NT2/D1 (cell line): ENCODE measurements at regions not wholly inside any gene's neighbourhood (a gene's known extent, or its start where the extent isn't known, plus 50 kb on each side); places are given as distances from the start of the nearest gene placed in this dataset.
"Not testable (repeated sequence)": the region's sequence is repeated elsewhere in the genome, so short reads cannot be mapped to it uniquely, and the experiment has no call there.

Source experiments
- DNase-seq: peaks from one replicate; pipeline ENCODE4 v3.0.0-alpha.2; 2011; ENCODE audit warnings: low read depth, low spot score
- H3K27me3 ChIP-seq: 2 replicates; pipeline ENCODE4 v1.6.0; 2011; ENCODE audit warnings: mild to moderate bottlenecking; ENCODE audit not compliant: insufficient read length, insufficient read depth
- H3K36me3 ChIP-seq: 2 replicates; pipeline ENCODE4 v1.6.1; 2011; ENCODE audit warnings: mild to moderate bottlenecking, low read length, mixed read lengths; ENCODE audit not compliant: insufficient read depth, insufficient read length
- H3K4me1 ChIP-seq: 2 replicates; pipeline ENCODE4 v1.5.1; 2011; ENCODE audit not compliant: insufficient read depth, insufficient read length
- H3K4me3 ChIP-seq: 2 replicates; pipeline ENCODE4 v1.5.1; 2011; ENCODE audit warnings: low read depth; ENCODE audit not compliant: insufficient read length
- H3K9ac ChIP-seq: 2 replicates; pipeline ENCODE4 v1.6.0; 2011; ENCODE audit warnings: low read depth; ENCODE audit not compliant: insufficient read length
- H3K9me3 ChIP-seq: 2 replicates; pipeline ENCODE4 v1.5.1; 2011; ENCODE audit warnings: mild to moderate bottlenecking, low read length; ENCODE audit not compliant: insufficient read depth
- SUZ12 ChIP-seq: IDR thresholded peaks from 2 replicates; pipeline ENCODE4 v1.6.1; 2011; ENCODE audit not compliant: insufficient read length, insufficient read depth; ENCODE audit errors: extremely low read depth
- YY1 ChIP-seq: IDR thresholded peaks from 2 replicates; pipeline ENCODE4 v1.6.1; 2011; ENCODE audit not compliant: insufficient read length, insufficient read depth
- ZNF274 ChIP-seq: IDR thresholded peaks from 2 replicates; pipeline ENCODE4 v1.6.1; 2011; ENCODE audit warnings: mild to moderate bottlenecking, low read depth, low read length

DNA sequence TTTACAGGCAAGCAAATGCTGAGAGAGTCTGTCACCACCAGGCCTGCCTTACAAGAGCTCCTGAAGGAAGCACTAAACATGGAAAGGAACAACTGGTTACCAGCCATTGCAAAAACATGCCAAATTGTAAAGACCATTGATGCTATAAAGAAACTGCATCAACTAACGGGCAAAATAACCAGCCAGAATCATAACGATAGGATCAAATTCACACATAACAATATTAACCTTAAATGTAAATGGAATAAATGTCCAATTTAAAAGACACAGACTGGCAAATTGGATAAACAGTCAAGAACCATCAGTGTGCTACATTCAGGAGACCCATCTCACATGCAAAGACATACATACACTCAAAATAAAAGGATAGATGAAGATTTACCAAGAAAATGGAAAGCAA lies 170.7 kb downstream of the CRPPA start:
- H3K36me3 ChIP-seq, DNase-seq, H3K9ac ChIP-seq, H3K9me3 ChIP-seq, H3K4me3 ChIP-seq, H3K27me3 ChIP-seq, H3K4me1 ChIP-seq: not testable (repeated sequence)

DNA sequence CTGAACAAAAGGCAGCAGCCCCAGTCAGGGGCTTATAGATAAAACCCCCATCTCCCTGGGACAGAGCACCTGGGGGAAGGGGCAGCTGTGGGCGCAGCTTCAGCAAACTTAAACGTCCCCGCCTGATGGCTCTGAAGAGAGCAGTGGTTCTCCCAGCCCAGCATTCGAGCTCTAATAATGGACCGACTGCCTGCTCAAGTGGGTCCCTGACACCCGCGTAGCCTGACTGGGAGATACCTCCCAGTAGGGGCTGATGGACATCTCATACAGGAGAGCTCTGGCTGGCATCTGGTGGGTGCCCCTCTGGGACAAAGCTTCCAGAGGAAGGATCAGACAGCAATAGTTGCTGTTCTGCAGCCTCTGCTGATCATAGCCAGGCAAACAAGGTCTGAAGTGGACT lies 172.1 kb downstream of the CRPPA start:
- DNase-seq, H3K36me3 ChIP-seq, H3K9ac ChIP-seq, H3K4me1 ChIP-seq, H3K9me3 ChIP-seq, H3K27me3 ChIP-seq, H3K4me3 ChIP-seq: not testable (repeated sequence)

DNA sequence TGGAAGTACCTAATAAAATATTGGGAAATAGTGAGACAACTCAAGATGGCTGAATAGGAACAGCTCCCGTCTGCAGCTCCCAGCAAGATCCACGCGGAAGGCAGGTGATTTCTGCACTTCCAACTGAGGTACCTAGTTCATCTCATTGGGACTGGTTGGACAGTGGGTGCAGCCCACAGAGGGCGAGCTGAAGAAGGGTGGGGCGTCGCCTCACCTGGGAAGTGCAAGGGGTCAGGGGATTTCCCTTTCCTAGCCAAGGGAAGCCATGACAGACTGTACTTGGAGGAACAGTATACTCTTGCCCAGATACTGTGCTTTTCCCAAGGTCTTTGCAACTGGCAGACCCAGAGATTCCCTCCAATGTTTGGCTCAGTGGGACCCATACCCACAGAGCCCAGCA lies 172.8 kb downstream of the CRPPA start:
- H3K9me3 ChIP-seq, H3K27me3 ChIP-seq, H3K36me3 ChIP-seq, H3K4me1 ChIP-seq, H3K9ac ChIP-seq, DNase-seq, H3K4me3 ChIP-seq: not testable (repeated sequence)

DNA sequence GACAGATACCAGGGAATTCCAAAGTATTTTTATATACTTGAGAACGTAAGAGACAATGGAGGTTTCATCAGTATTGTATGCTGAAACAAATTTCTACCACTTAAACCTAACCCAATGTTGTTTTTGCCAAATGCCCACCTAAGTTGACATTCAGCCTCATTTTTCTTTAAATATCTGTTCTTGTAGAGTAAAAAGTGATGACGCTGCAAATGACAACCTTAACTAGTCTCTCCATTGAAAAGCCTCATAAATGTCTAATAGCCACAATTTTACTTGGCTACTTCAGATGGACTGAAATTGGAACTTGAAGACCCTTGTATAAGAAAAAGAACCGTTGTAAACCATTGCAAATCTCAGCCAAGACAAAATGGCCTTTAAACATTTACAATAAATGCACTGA lies 176.9 kb downstream of the CRPPA start:
- Histone ChIP-seq H3K36me3 (no peaks in the 10 kb centered on the region), H3K27me3 (no peaks in the 10 kb centered on the region), H3K4me1 (no peaks in the 10 kb centered on the region), H3K9me3 (no peaks in the 10 kb centered on the region), H3K4me3 (no peak overlapping the region), H3K9ac (no peak overlapping the region)
- DNase-seq, result no peak
- no peak for TF ChIP-seq SUZ12

DNA sequence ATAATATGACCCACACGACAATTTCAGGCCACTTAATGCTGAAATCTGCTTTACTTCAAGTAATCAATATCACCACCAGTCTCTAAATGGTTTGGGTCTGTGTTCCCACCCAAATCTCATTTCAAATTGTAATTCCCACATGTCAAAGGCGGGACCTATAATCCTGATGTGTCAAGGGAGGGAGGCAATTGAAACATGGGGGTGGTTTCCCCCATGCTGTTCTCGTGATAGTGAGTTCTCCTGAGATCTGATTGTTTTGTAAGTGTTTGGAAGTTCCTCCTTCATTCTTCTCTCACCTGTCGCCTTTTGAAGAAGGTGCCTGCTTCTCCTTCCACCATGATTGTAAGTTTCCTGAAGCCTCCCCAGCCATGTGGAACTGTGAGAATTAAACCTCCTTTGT lies 178.4 kb downstream of the CRPPA start:
- Histone ChIP-seq H3K4me3 (no peak overlapping the region), H3K9me3 (no peaks in the 10 kb centered on the region), H3K9ac (no peak overlapping the region), H3K4me1 (no peaks in the 10 kb centered on the region), H3K36me3 (no peaks in the 10 kb centered on the region), H3K27me3 (no peaks in the 10 kb centered on the region)
- TF ChIP-seq YY1, result no peak
- no peak for TF ChIP-seq SUZ12
- no peak for TF ChIP-seq ZNF274
- DNase-seq, result no peak

DNA sequence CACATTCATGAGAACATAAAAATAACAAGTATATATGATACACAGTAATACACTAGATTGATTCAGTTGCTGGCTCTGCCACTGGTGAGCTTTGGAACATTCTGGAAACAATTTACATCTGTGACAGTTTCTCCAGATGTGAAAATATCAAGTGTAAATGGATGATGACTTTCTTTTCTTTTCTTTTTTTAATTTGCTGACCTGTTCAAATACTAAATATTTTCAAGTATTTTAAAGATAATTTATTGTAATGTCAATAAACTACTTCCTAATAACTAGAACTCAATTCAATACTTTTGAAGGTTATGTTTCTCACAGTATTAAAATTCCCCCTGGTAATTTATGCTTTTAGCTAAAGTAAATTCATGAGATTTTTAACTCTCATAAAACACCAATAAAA lies 180.3 kb downstream of the CRPPA start:
- Histone ChIP-seq H3K27me3 (no peaks in the 10 kb centered on the region), H3K4me1 (no peaks in the 10 kb centered on the region), H3K9ac (no peak overlapping the region), H3K36me3 (no peaks in the 10 kb centered on the region), H3K9me3 (no peaks in the 10 kb centered on the region), H3K4me3 (no peak overlapping the region)
- TF ChIP-seq SUZ12 (no peak), ZNF274 (no peak), YY1 (no peak)
- no peak for DNase-seq

DNA sequence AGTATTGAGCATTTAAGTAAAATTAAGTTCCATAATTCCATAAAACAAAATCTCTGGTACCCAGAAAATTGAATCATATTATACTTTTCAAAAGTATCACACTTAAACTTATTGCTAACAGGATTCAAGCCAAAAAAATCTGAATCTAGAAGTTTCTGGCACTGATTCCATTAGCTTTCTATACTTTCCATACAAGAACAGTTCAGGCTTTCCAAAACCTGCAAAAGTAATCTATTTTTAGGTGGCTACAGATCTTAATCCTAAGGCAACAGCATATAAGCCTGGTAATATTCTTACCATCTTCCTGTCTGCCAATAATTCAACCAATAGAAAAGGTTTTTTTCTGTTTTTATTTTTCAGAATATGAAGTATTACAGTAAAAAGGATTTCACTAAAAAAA lies 185.0 kb downstream of the CRPPA start:
- Histone ChIP-seq H3K27me3 (no peaks in the 10 kb centered on the region), H3K4me3 (no peak overlapping the region), H3K36me3 (no peaks in the 10 kb centered on the region), H3K4me1 (no peaks in the 10 kb centered on the region), H3K9me3 (peaks cover 6% of the 10 kb centered on the region; the same call in 1 of the 2 replicates), H3K9ac (no peak overlapping the region)
- DNase-seq, result no peak
- TF ChIP-seq ZNF274 (no peak), SUZ12 (no peak), YY1 (no peak)

DNA sequence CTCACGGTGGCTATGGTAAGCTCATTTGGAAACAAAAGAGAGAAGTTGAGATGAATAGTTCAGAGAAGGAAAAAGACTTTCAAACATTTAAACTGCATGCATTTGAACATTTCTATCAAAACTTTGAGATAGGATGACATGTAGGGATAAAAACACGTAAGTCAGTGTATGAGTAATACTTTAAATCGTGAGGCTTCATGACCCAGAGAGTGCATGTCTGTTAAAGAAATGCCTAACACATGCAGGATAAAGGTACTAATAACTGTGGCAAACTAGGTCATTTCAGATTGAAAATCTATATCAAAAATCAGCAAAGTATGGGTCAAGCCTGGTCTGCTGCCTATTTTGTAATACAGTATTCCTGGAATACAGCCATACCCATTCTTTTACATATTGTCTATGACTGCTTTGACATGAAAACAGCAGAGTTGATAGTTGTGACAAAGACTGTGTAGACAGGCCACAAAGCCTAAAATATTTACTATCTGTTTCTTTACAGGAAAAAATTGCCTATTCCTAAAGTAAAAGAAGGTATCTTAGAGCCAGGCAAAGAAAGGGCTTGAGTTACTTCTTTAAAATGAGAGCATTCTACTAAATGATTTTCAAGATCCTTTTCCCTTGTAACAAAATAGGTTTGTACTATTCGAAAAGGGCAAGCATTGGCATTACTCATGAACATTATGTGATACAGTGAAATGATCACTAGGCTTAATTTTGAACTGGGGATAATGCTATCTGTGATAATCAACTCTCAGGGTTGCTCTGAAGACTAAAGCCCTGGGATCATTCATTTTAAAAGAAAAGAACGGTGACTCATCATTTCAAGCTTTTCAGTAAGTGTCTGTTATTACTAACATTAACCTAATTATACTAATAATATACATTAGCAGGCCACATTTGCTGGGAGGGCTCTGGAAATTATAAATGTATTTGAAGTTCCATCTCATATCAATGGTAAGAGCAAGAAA lies 185.9 kb downstream of the CRPPA start:
- Histone ChIP-seq H3K4me1 (no peaks in the 10 kb centered on the region), H3K27me3 (no peaks in the 10 kb centered on the region), H3K36me3 (no peaks in the 10 kb centered on the region), H3K9me3 (peaks cover 13% of the 10 kb centered on the region), H3K9ac (no peak overlapping the region), H3K4me3 (no peak overlapping the region)
- no peak for DNase-seq
- no peak for TF ChIP-seq ZNF274
- no peak for TF ChIP-seq SUZ12
- TF ChIP-seq YY1, result no peak
